OCI-LY1 (cell line): ENCODE measurements at regions not wholly inside any gene's neighbourhood (a gene's known extent, or its start where the extent isn't known, plus 50 kb on each side); places are given as distances from the start of the nearest gene placed in this dataset.

ENCODE experiments used
- H2AFZ ChIP-seq: fragments of 200-600 bp; sonication (generic), shearing (Covaris generic); 2 replicates; pipeline ENCODE4 v1.6.0; 2014; ENCODE audit warnings: antibody characterized with exemption, mild to moderate bottlenecking, low read length
- H3F3A ChIP-seq: fragments of 200-600 bp; sonication (generic), shearing (Covaris generic); 2 replicates; pipeline ENCODE4 v1.6.0; 2014; ENCODE audit warnings: mild to moderate bottlenecking, antibody characterized with exemption, low read length, moderate library complexity; ENCODE audit not compliant: insufficient read depth
- H3K27ac ChIP-seq: fragments of 200-600 bp; sonication (generic); 2 replicates; pipeline ENCODE4 v1.5.1; 2014; ENCODE audit warnings: low read length, mixed run types, mild to moderate bottlenecking, low read depth; ENCODE audit not compliant: poor library complexity, severe bottlenecking
- H3K27me3 ChIP-seq: fragments of 200-600 bp; sonication (generic); 2 replicates; pipeline ENCODE4 v1.6.0; 2014; ENCODE audit warnings: antibody characterized with exemption, mild to moderate bottlenecking, low read length, moderate library complexity; ENCODE audit not compliant: insufficient read depth
- H3K36me3 ChIP-seq: fragments of 200-600 bp; sonication (generic); 2 replicates; pipeline ENCODE4 v1.6.1; 2014; ENCODE audit warnings: mild to moderate bottlenecking, antibody characterized with exemption, low read length, moderate library complexity, mixed read lengths; ENCODE audit not compliant: insufficient read depth
- H3K4me1 ChIP-seq: fragments of 200-600 bp; sonication (generic); 2 replicates; pipeline ENCODE4 v1.5.1; 2014; ENCODE audit warnings: mild to moderate bottlenecking, low read length, moderate library complexity; ENCODE audit not compliant: insufficient read depth, severe bottlenecking
- H3K4me2 ChIP-seq: fragments of 200-600 bp; sonication (generic), shearing (Covaris generic); 2 replicates; pipeline ENCODE4 v1.6.1; 2014; ENCODE audit warnings: low read length
- H3K4me3 ChIP-seq: fragments of 200-600 bp; sonication (generic); 2 replicates; pipeline ENCODE4 v1.5.1; 2014; ENCODE audit warnings: low read length, low read depth, mild to moderate bottlenecking, mixed read lengths; ENCODE audit not compliant: poor library complexity, severe bottlenecking
- H3K79me2 ChIP-seq: fragments of 200-600 bp; shearing (Covaris generic); 2 replicates; pipeline ENCODE4 v1.6.1; 2016; ENCODE audit warnings: mixed run types, low read length, mixed read lengths; ENCODE audit not compliant: insufficient read depth
- H3K9ac ChIP-seq: fragments of 200-600 bp; sonication (generic), shearing (Covaris generic); 2 replicates; pipeline ENCODE4 v1.6.1; 2014; ENCODE audit warnings: mild to moderate bottlenecking, low read length, mixed read lengths
- H3K9me2 ChIP-seq: fragments of 200-600 bp; sonication (generic), shearing (Covaris generic); 2 replicates; pipeline ENCODE4 v1.6.1; 2014; ENCODE audit warnings: low read depth, mild to moderate bottlenecking, low read length, mixed read lengths
- H3K9me3 ChIP-seq: fragments of 200-600 bp; shearing (Covaris generic); 2 replicates; pipeline ENCODE4 v1.6.1; 2014; ENCODE audit warnings: low read length, mixed read lengths
- H4K20me1 ChIP-seq: fragments of 200-600 bp; sonication (generic), shearing (Covaris generic); 2 replicates; pipeline ENCODE4 v1.6.0; 2016; ENCODE audit warnings: mild to moderate bottlenecking, low read length; ENCODE audit not compliant: insufficient read depth
- CTCF ChIP-seq: fragments of 200-600 bp; sonication (generic), shearing (Covaris generic); IDR thresholded peaks from 2 replicates; pipeline ENCODE4 v1.5.1; 2017; ENCODE audit warnings: mild to moderate bottlenecking, antibody characterized with exemption, low read length, moderate library complexity, mixed read lengths
- EZH2 ChIP-seq: fragments of 200-600 bp; sonication (generic), shearing (Covaris generic); IDR thresholded peaks from 2 replicates; pipeline ENCODE4 v1.8.0; 2017; ENCODE audit warnings: borderline replicate concordance, mixed run types, mild to moderate bottlenecking, antibody characterized with exemption, low read length, moderate library complexity, mixed read lengths

- no peak overlapping the region for H2AFZ ChIP-seq
Observed at GRCh38 chr2:493228-493627, 184.0 kb downstream of the TMEM18 start.

GRCh38 chr2:492178-492577, 185.0 kb downstream of the TMEM18 start:
- Histone ChIP-seq H3K9me2 (no peaks in the 10 kb centered on the region), H3K4me1 (no peaks in the 10 kb centered on the region), H3K9me3 (no peaks in the 10 kb centered on the region), H3K36me3 (no peaks in the 10 kb centered on the region), H4K20me1 (no peaks in the 10 kb centered on the region), H3F3A (no peaks in the 10 kb centered on the region), H3K4me3 (no peak overlapping the region), H3K79me2 (no peaks in the 10 kb centered on the region), H2AFZ (no peak overlapping the region), H3K27ac (no peak overlapping the region), H3K9ac (no peak overlapping the region), H3K4me2 (no peak overlapping the region), H3K27me3 (no peaks in the 10 kb centered on the region)
- TF ChIP-seq CTCF (no peak), EZH2 (no peak)

More at GRCh38 chr2:493228-493627, 184.0 kb downstream of the TMEM18 start:
- no peaks in the 10 kb centered on the region for H3K9me2 ChIP-seq
- H3K4me1 ChIP-seq: no peaks in the 10 kb centered on the region
- no peak overlapping the region for H3K4me2 ChIP-seq
- H3K4me3 ChIP-seq: no peak overlapping the region
- H3K79me2 ChIP-seq: no peaks in the 10 kb centered on the region
- no peak overlapping the region for H3K27ac ChIP-seq
- no peaks in the 10 kb centered on the region for H3K36me3 ChIP-seq
- H3F3A ChIP-seq: no peaks in the 10 kb centered on the region
- no peak overlapping the region for H3K9ac ChIP-seq
- TF ChIP-seq EZH2: no peak
- TF ChIP-seq CTCF: no peak
- no peaks in the 10 kb centered on the region for H3K27me3 ChIP-seq
- no peaks in the 10 kb centered on the region for H4K20me1 ChIP-seq
- H3K9me3 ChIP-seq: no peaks in the 10 kb centered on the region

- TF ChIP-seq EZH2: no peak
- TF ChIP-seq CTCF: no peak
- no peak overlapping the region for H3K27ac ChIP-seq
- H3K4me2 ChIP-seq: no peak overlapping the region
- no peak overlapping the region for H2AFZ ChIP-seq
- no peaks in the 10 kb centered on the region for H3F3A ChIP-seq
- no peaks in the 10 kb centered on the region for H3K27me3 ChIP-seq
- no peak overlapping the region for H3K4me3 ChIP-seq
- no peaks in the 10 kb centered on the region for H3K36me3 ChIP-seq
- no peak overlapping the region for H3K9ac ChIP-seq
- no peaks in the 10 kb centered on the region for H3K79me2 ChIP-seq
- H3K4me1 ChIP-seq: no peaks in the 10 kb centered on the region
- no peaks in the 10 kb centered on the region for H4K20me1 ChIP-seq
- no peaks in the 10 kb centered on the region for H3K9me2 ChIP-seq
- H3K9me3 ChIP-seq: no peaks in the 10 kb centered on the region
Observed at GRCh38 chr2:489838-490237, 187.4 kb downstream of the TMEM18 start.
